ENCODE measurements at regions not wholly inside any gene's neighbourhood (a gene's known extent, or its start where the extent isn't known, plus 50 kb on each side); places are given as distances from the start of the nearest gene placed in this dataset.
A peak's percentile ranks its signal among the peaks of the same experiment; 100 is the strongest.
"Not testable (repeated sequence)": the region's sequence is repeated elsewhere in the genome, so short reads cannot be mapped to it uniquely, and the experiment has no call there.

DNA sequence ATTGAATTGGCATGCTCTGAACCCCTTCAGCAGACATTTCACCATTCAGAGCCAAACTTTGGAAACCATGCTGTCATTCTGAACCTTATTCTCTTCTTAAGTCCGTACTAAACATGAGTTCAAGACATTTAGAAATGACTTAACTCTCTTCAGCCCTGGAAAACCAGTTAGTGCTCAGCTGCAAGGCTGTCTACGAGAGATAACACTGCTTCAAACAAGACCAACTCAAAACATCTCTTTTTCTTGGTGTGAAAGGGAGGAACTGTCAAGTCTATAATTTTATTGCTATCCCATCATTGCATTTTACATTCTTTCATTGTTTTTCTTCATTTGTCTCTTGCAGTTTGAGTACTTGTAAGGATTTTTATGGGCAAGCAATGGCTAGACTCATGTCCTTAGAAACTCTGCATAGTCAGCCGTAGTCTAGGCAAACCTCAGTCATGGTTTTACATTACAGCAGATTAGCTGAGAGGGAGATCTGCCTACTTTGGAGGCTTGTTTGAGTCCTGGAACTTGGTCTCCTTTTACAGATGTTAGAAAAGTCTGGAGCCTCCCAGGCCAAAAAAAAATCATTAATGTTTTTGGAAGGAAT lies 120.6 kb upstream of the JADE1 start:
- DNase-seq: no peak

DNA sequence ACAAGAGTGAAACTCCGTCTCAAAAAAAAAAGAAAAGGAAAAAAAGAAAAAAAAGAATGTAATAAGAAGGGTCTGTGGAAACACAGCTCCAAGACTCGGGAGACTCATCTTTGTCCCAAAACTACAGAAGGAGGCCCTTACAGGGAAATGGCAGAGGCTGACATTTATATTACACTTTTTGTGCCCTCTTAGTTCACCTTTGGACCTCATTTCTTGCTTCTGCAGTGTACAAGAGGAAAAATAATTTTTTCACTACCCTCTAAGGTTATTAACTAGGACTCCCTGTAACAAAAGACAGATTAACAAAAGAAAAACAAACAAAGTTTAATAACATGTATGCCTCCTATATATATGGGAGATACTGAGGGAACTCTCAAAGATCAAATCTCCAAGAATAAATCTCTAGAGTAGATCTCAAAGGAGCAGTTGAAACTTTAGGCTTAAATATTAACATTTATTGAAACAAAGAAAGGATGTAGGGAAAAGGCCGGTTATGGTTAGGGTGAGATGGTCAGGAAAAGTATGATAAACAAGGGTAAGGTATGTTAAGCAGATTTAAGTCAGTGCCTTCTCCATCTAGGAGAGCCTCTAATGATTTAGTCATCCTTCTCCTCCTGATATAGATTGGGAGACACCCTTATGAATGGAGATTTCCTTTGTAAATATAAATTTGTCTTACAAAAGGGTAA lies 121.3 kb upstream of the JADE1 start:
- no peak for DNase-seq

DNA sequence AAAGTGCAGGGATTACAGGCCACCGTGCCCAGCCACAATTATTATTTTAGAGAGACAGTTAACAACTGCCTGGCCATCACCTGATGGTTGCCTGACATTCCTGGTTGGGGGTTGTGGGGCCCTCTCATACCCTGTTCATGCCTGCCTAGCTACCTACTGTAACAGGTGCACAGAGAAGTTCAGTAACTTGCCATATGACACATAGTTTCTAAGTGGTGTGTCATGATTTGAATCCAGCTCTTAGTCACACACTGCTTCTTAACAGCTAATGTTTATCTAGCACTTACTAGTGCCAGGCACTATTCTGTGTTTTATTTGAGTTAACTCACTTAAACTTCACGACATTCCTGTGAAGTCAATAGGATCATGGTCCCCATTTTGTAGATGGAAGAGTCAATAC lies 122.7 kb upstream of the JADE1 start:
- no peak for DNase-seq

DNA sequence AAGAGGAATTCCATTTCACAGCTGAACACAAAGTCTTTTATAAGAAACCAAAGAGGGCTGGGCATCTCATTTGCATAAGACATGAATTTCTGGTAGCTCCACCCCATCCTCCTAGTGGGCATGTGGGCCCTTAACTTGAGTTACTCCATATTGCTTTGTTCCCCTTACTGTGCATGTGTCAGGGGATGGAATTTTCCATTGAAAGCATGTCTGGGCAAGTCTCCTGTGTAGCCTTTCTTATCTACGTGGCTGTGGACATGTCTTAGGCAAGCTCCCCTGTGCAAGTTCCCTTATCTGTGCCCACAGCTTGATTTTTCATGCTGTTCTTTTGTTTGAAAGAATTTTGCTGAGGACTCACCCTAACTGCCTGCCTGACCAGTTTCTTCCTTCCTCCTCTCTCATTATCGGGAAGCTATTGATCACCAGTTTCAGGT lies 123.5 kb upstream of the JADE1 start:
- no peak for DNase-seq

DNA sequence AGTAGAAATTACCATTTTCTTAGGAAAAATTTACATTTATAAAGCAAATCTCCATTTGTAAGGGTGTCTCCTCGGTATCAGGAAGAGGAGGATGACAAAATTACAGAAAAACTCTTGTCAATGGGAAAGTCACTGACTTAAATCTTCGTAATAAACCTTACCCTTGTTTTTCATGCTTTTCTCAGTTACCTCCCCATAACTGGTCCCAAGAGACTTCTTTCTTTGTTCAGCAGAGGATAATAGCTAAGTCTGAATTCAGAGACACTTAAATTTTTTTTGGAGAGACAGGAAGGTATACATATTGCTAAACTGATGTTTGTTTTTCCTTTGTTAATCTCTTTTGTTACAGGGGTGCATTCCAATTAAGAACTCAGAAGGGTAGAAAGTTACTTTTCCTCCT lies 125.5 kb upstream of the JADE1 start:
- DNase-seq: no peak

DNA sequence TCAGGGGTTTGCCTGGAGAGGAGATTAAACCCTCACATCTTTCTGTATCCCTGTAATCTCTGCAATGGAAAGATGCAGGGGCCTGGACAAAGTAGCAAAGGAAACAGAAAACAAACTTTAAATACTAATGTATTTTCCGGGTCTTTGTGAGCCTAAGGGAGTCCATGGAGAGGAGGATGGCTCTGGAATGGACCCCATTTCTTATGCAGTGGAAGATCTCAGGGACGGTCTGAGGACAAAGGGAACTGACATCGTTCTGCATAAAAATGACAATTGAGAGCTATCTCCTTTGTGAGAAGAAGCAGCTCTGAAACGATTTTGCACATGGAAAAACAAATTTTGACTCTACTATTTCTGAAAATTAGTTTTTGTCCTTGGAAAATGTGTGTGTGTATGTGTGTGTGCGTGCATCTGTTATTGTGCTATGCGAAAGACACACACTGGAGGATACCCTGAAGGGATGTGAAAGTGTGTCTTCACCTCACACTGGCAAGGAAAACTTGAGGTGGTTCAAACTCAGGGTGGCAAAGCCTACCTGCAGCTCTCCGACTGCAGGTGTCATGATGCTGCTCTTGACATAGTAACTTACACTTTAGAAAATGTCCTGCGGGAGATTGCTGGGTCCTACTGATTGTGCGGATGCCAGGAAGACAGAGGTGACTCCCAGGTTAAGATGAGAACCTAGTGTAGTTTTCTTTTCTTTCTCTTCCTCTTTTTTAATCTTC lies 126.4 kb upstream of the JADE1 start:
- no peak for DNase-seq

DNA sequence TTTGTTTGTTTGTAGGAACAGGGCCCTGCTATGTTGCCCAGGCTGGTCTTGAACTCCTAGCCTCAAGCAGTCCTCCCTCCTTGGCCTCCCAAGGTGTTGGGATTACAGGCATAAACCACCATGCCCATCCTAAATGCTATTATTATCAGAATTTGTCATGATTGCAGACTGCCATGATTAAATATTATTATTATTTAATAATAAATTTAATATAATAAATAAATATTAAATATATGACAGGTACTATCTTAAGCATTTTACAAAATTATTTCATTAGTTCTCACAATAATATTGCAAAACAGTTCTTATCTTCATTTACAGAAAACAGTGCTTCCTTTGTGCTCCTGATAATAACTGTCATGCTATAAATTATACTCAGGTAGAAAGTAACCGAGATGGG lies 133.4 kb upstream of the JADE1 start:
- no peak for DNase-seq

DNA sequence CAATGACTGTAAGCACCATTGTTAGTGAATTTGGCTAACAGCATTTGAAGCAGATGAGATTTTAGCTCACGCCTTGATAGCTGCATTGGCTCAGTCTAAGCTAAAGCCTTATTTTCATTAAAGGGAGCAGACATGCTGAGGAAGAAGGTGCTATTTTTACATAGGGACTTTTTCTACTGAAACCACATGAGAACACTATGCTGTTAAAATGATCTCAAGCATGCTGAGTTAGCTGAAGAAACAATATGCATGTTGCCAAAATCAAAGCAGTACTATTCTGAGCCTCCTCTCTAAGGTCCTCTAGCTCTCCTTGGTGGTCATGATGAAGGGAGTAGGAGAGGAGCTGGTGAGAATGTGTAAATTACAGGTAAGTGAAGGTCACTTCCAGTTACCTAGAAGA lies 134.4 kb upstream of the JADE1 start:
- DNase-seq: peak; percentile 26

DNA sequence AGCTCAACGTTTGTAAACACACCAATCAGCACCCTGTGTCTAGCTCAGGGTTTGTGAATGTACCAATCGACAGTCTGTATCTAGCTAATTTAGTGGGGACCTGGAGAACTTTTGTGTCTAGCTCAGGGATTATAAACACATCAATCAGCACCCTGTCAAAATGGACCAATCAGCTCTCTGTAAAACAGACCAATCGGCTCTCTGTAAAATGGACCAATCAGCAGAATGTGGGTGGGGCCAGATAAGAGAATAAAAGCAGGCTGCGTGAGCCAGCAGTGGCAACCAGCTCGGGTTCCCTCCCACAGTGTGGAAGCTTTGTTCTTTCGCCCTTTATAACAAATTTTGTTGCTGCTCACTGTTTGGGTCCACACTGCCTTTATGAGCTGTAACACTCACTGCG lies 136.3 kb upstream of the JADE1 start:
- not testable (repeated sequence) for DNase-seq

DNA sequence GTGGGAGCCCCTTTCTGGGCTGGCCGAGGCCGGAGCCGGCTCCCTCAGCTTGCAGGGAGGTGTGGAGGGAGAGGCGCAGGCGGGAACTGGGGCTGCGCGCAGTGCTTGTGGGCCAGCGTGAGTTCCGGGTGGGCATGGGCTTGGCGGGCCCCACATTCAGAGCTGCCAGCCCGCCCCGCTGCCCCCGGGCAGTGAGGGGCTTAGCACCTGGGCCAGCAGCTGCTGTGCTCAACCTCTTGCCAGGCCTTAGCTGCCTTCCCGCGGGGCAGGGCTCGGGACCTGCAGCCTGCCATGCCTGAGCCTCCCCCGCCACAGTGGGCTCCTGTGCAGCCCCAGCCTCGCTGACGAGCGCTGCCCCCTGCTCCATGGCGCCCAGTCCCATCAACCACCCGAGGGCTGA lies 136.9 kb upstream of the JADE1 start:
- DNase-seq: not testable (repeated sequence)

DNA sequence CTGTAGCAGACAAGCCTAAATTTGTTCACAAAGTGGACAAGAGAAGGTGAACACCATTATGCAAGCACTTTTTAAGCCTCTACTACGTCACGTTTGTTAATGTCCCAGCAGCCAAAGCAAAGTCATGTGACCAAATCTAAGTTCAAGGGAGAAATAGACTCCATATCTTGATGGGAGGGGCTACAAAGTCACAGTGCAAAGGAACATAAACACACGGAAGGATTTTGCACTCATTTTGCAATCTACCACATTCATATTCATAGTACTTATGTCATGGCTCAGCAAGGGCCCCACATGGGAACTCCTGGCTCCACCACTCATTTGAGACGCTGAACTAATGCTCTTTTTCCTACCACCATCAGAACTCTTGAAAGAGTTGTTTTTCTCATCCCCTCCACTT lies 139.0 kb upstream of the JADE1 start:
- DNase-seq: no peak

DNA sequence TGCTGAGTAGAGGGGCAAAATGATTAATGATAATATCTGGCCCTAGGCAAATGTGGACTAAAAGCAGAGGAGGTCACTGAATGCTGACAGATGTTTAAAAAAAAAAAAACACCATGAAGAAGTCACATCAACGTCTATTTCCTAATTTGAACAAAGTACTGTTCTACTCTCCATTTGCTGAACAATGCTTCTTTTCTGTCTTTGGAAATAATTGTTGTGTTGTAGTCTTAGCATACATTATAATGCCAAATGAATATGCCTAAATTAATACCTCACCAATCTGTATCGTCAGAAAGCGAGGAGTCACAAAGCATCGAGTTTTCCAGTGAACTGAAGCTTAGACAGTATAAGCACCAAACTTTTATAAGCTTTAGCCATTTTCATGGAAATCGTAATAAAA lies 140.9 kb upstream of the JADE1 start:
- DNase-seq: no peak

DNA sequence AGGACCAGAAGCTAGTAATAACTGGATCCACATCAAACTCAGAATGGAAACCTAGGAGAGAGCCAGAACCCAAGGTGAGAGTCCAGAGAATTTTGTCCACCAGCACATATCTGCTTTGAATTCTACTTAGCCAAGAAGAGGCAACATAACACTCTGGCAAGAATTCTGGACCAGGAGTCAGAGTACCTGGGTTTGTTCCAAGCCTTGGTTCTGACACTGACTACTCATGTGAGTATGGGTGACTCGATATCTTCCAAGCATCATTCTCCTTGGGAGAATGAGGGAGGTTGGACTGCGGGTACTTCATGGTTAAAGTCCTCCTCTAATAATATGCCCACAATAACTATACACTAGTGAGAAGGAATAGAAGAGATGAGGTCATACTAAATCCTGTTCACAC lies 144.0 kb upstream of the JADE1 start:
- no peak for DNase-seq

DNA sequence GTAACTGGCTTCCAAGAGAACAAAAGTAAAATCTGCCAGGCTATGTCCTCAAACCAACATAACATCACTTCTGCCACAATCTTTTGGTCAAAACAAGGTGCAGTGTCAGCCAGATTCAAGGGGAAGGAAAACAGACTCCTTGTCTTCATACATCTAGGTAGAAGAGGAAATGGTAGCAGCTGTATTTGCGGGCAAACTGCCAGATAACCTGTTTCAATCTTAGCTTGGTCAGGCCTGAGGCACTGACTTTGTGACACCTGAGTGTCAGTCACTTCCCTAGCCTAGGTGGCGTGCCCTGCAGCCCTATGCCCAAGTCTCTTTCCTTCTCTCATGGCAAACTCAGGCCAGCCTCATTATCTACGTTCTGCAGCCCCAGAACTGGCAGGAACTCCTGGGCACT lies 146.2 kb upstream of the JADE1 start:
- DNase-seq: no peak

DNA sequence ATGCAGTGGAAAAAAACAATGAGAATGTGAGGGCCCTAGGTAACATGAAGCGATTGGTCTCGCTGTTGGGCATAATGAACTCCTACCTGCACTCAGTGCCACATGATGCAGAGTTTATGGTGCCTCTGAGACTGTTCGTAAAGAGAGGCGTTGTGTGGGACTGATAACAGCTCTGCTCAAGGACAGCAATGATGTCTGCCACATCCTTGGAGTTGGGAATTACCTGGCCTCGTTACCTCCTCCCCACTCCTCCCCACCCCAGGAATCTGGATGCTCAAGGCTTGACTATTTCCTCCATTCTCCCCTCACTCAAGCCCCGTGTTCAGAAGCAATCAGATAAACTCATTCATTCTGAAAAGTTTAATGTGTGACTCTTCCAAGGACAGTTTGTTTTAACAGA lies 148.0 kb upstream of the JADE1 start:
- DNase-seq: no peak

DNA sequence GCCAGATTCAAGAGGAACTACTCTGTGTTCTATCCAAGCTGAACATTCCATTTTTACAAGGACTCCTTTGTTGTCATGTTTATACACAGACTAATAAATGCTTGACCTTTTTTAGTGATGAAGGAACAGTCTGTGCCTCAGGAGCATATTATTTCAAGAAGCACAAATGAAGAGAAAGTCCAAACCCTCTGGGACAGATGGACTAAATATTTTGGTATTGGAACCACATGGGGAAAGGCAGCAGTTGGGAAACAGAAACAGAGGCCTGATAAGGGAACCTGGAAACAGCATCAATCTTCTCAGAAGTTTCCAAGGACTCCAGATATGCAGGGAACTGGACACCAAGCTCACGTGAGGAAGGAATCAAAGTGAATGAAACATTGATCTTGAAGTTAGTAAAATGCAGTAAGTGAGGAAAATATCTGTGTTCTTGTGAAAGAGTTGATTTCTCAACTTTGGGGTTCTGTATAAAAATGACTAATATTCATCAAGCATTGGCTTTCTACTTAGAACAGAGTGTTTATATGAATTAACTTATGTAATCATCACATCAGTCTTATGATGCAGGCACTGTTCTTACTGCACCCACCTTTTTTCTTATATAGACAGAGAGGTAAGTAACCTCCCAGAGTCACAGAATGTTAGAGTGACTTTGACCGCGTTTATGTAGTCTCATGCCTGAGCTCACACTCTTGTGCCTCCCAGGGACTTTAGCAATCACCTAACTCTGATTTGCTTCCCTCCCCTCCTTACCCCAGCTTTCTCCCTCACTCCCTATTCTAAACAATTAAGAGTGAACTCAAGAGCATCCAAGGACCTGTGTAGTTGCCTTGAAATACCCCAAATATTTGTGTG lies 148.9 kb upstream of the JADE1 start:
- no peak for DNase-seq

DNA sequence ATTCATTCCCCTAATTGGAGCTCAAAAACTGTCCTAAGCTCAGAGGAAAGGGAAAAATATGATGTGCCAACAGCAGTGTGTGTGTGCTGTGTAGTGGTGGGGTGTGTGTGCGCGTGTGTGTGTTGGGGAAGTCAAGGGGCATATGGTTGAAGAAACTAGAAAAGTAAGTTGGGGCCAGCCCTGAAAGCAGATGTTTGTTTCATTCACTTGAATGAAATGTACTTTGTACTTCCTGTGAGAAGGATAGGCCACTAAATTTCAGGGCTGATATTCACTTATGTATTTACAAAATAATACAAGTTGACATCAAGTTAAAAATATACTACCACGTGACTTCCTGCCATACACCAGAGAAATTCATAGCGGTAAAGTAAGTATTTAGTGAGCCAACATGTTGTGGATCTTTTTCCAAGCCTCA lies 151.3 kb upstream of the JADE1 start:
- DNase-seq: peak; percentile 69

DNA sequence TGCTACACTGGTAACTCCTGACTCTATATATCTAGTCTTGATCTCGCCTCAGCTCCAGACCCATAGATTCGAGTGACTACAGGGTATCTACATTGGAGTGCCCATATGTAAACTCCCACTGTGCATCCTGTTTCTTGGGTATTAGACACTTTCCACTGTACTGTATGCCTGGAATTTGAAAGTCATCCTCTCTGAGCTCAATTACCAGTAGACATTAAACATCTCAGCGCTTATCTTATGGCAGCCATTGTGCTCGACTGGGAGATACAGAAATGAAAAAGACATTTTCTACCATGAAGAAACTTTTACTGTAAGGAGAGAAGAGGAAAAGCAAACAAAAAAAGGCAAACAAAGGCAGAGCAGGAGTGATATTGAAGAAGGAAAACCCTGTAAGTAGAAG lies 151.9 kb upstream of the JADE1 start:
- no peak for DNase-seq

DNA sequence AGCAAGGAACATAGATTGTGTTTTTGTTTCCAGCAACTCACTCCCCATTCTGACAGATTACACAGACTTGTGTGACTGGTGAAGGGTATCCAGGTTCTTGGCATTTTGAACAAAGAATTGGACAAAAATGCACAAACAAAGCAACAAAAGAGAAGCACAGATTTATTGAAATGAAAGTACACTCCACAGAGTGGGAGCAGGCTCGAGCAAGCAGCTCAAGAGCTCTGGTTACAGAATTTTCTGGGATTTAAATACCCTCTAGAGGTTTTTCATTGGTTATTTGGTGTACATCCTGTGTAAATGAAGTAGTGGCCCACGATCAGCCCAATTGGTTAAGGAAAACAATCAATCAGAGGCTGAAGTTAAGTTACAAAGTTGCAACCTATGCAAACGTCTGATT lies 155.0 kb upstream of the JADE1 start:
- no peak for DNase-seq

DNA sequence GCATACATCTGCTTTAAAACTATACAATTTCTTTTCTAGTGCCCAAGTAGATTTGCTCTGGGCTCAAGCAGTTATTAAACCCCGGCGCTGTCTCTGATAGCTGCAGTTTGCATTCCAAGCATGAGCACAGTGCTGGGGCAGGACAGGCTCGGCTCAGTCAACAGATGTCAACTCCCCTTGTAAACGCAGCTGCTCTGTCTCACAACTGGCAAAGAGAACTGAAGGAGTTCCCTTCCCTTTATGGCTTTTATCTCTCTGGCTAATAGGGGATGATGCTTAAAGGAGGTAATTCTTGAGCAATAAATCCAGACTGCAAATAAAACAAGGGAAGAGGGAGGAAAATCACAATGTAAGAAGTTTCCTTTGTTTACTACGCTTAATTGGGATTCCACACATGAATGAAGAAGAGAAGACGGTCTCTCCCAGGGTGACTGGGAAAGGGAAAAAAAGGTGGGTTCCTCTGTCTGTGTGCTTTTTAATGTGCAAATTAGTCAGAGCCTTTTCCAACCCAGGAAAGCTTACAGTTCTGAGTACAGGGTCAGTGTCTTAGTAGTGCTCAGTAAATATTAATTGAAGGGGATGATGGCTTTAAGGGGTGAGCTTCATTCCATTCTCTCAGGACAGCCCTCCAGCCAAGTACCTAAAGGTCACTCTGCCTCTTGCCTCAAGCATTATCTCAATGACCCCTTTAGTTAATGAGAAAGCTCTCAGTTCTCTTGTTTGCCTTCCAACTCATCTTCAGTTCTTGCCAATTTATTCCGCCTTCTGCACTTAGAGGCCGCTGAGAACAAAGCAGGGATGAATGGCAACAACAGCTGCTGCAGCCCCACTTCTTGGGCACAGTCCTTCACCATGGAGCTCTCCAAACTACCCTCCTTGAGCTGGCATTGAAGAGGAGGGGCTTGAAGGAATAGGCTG lies 155.7 kb upstream of the JADE1 start:
- peak; percentile 34 for DNase-seq

DNA sequence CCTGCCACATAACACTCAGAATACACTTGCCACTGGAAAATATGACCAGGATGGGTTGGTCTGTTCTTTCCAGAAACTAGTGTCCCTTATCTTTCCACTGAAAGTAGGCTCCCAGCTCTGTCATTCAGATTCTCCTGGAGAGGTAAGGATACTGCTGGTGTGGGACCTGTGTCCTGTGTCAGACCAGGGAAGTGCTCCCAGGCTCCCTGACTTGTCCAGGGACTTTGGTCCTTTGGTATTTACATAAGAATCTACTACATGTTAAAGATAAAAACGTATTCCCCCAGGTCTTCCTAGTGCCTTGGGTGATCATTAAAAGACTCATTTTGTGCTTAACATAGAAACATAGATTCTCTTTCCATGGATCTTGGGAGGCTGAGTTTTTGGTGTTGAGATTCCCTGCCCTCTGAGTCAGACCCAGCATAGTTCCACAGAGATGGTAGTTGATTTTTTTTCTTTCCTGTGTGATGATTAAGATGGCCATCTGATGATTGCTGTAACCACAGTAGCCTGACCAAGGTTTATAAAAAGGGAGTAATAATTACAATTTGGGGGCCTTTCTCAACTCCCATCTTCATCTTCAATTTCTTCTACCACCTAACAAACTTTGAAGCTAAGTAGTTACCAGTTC lies 159.8 kb upstream of the JADE1 start:
- DNase-seq: no peak
